IPS-20b (cell line): ENCODE measurements at regions not wholly inside any gene's neighbourhood (a gene's known extent, or its start where the extent isn't known, plus 50 kb on each side); places are given as distances from the start of the nearest gene placed in this dataset.
"Not testable (repeated sequence)": the region's sequence is repeated elsewhere in the genome, so short reads cannot be mapped to it uniquely, and the experiment has no call there.

Experiments used
- H3K27ac ChIP-seq: one replicate; pipeline ENCODE4 v1.5.1; 2013; ENCODE audit warnings: low read length
- H3K27me3 ChIP-seq: 2 replicates; pipeline ENCODE4 v1.6.1; 2013; ENCODE audit warnings: mild to moderate bottlenecking, low read length, inconsistent platforms; ENCODE audit not compliant: insufficient read depth
- H3K36me3 ChIP-seq: 2 replicates; pipeline ENCODE4 v1.6.1; 2013; ENCODE audit warnings: low read depth, mild to moderate bottlenecking, inconsistent platforms, low read length, moderate library complexity; ENCODE audit not compliant: insufficient read depth
- H3K4me1 ChIP-seq: 2 replicates; pipeline ENCODE4 v1.6.1; 2013; ENCODE audit warnings: mild to moderate bottlenecking, control low read depth, inconsistent platforms, low read length, moderate library complexity; ENCODE audit not compliant: insufficient read depth
- H3K4me3 ChIP-seq: 2 replicates; pipeline ENCODE4 v1.5.1; 2013; ENCODE audit warnings: mild to moderate bottlenecking, low read length, inconsistent platforms
- H3K9ac ChIP-seq: 2 replicates; pipeline ENCODE4 v1.6.1; 2013; ENCODE audit warnings: low read depth, mild to moderate bottlenecking, inconsistent platforms, low read length, moderate library complexity
- H3K9me3 ChIP-seq: 2 replicates; pipeline ENCODE4 v1.6.1; 2013; ENCODE audit warnings: mild to moderate bottlenecking, low read depth, low read length, inconsistent platforms; ENCODE audit not compliant: insufficient read depth

DNA sequence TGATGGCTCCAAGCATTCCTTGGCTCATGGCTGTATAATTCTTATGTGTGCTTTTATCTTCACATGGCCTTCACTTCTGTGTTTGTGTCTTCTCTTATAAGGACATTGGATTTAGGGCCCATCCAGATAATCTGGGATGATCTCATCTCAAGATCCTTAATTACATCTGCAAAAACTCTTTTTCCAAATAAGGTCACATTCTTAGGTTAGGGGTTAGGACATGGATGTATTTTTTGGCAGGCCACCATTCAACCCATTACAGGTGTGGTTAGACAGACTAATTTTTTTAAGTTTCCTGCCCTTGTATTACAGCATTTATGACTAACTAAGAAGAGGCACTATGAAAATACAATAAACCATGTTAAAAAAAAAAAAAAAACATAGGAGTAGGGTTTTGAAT lies 254.0 kb downstream of the TPBG start:
- Histone ChIP-seq H3K4me1 (no peaks in the 10 kb centered on the region), H3K4me3 (no peak overlapping the region), H3K9ac (no peak overlapping the region), H3K36me3 (no peaks in the 10 kb centered on the region), H3K27ac (no peak overlapping the region), H3K9me3 (no peaks in the 10 kb centered on the region), H3K27me3 (no peaks in the 10 kb centered on the region)

DNA sequence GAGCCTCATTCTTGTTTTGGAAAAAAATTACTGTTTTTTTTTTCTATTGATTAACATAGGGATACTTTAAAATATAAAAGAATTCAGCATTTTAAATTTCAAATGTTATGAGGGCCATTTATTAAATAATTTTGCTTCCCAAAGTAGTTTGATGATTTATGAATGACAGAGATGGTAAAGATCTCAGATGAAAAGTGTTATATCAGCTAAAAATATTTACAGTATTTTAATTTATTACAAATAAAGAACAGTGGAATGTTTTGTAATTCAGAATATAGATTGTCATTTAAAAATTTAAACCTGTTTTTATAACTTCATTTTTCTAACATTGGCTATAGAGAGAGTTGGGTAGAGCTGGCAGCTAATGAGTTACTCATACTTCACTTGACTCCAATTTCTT lies 256.0 kb downstream of the TPBG start:
- H3K27ac ChIP-seq: no peak overlapping the region
- H3K4me3 ChIP-seq: no peak overlapping the region
- no peaks in the 10 kb centered on the region for H3K4me1 ChIP-seq
- H3K9me3 ChIP-seq: no peaks in the 10 kb centered on the region
- H3K27me3 ChIP-seq: no peaks in the 10 kb centered on the region
- no peaks in the 10 kb centered on the region for H3K36me3 ChIP-seq
- H3K9ac ChIP-seq: no peak overlapping the region

DNA sequence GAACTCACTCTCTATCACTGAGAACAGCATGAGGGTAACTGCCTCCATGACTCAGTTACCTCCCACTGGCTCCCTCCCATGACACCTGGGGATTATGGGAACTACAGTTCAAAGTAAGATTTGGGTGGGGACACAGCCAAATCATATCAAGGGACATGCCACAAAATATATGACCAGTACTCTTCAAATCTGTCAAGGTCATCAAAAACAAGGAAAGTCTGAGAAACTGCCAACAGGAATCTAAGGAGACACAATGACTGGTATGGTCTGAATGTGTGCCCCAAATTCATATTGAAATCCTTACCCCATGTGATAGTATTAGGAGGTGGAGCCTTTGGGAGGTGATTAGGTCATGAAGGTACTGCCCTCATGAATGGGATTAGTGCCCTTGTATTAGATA lies 258.8 kb downstream of the TPBG start:
- Histone ChIP-seq H3K9ac (no peak overlapping the region), H3K4me1 (no peaks in the 10 kb centered on the region), H3K9me3 (no peaks in the 10 kb centered on the region), H3K4me3 (no peak overlapping the region), H3K27ac (no peak overlapping the region), H3K36me3 (no peaks in the 10 kb centered on the region), H3K27me3 (no peaks in the 10 kb centered on the region)

DNA sequence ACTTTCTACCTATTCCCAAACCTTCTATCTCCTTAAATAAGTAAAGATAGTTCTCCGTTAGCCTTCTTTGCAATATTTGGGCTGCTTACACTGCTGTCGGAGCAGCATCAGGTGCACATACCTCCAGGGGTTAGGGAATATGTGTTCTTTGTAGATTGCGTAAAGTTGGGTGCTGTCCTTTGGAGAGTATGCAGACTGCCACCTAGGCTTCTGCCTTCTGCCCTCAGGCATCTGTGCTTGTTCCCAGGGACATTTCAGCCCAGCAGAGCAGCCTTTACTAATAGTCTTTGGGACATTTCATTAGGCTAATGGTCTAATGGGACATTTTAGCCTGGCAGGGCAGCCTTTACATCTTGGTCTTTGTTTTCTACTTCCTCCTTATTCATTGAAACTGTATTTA lies 260.6 kb downstream of the TPBG start:
- no peaks in the 10 kb centered on the region for H3K36me3 ChIP-seq
- H3K9ac ChIP-seq: no peak overlapping the region
- H3K27ac ChIP-seq: no peak overlapping the region

DNA sequence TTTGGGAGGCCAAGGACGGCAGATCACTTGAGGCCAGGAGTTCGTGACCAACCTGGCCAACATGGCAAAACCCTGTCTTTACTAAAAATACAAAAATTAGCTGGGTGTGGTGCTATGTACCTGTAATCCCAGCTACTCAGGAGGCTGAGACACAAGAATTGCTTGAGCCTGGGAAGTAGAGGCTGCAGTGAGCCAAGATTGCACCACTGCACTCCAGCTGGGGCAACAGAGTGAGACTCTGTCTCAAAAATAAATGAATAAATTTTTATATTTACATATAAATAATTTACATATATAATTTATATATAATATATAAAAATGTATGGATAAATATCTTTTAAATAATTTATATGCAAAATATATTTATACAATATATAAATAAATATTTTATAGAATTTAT lies 263.3 kb downstream of the TPBG start:
- not testable (repeated sequence) for H3K9me3 ChIP-seq, H3K36me3 ChIP-seq, H3K27me3 ChIP-seq, H3K4me3 ChIP-seq, H3K9ac ChIP-seq, H3K27ac ChIP-seq, H3K4me1 ChIP-seq

More for the DNA sequence above, 260.6 kb downstream of the TPBG start:
- no peaks in the 10 kb centered on the region for H3K27me3 ChIP-seq
- no peaks in the 10 kb centered on the region for H3K4me1 ChIP-seq
- H3K9me3 ChIP-seq: no peaks in the 10 kb centered on the region
- H3K4me3 ChIP-seq: no peak overlapping the region

DNA sequence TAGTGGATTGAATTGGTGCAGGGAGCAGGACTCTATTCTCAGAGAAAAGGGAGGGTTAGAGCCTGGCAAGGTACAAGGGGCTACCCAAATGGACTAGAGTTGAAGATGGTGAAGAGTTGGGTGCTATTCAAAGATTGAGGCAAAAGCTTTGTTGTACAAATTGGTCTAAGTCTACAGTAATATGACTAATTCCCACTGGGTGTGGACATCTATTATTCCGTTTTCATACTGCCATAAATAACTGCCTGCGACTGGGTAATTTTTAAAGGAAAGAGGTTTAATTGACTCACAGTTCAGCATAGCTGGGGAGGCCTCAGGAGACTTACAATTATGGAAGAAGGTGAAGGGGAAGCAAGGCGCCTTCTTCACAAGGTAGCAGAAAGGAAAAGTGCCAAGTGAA lies 266.3 kb downstream of the TPBG start:
- no peak overlapping the region for H3K4me3 ChIP-seq

DNA sequence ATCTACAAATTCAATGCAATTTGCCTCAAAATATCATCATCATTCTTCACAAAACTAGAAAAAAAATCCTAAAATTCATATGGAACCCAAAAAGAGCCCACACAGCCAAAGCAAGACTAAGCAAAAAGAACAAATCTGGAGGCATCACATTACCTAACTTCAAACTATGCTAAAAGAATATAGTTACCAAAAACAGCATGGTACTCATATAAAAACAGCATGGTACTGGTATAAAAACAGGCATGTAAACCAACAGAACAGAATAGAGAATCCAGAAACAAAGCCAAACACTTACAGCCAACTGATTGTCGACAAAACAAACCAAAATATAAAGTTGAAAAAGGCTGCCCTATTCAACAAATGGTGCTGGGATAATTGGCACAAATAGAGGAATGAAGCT lies 278.1 kb downstream of the TPBG start:
- H3K9ac ChIP-seq: no peak overlapping the region
- H3K27ac ChIP-seq: no peak overlapping the region
- H3K36me3 ChIP-seq: no peaks in the 10 kb centered on the region
- no peaks in the 10 kb centered on the region for H3K4me1 ChIP-seq
- H3K4me3 ChIP-seq: no peak overlapping the region
- peaks cover 5% of the 10 kb centered on the region; the same call in 1 of the 2 replicates for H3K9me3 ChIP-seq
- no peaks in the 10 kb centered on the region for H3K27me3 ChIP-seq

More for the DNA sequence above, 266.3 kb downstream of the TPBG start:
- no peak overlapping the region for H3K27ac ChIP-seq
- no peaks in the 10 kb centered on the region for H3K36me3 ChIP-seq
- no peaks in the 10 kb centered on the region for H3K4me1 ChIP-seq
- no peaks in the 10 kb centered on the region for H3K9me3 ChIP-seq
- H3K27me3 ChIP-seq: no peaks in the 10 kb centered on the region
- H3K9ac ChIP-seq: no peak overlapping the region

DNA sequence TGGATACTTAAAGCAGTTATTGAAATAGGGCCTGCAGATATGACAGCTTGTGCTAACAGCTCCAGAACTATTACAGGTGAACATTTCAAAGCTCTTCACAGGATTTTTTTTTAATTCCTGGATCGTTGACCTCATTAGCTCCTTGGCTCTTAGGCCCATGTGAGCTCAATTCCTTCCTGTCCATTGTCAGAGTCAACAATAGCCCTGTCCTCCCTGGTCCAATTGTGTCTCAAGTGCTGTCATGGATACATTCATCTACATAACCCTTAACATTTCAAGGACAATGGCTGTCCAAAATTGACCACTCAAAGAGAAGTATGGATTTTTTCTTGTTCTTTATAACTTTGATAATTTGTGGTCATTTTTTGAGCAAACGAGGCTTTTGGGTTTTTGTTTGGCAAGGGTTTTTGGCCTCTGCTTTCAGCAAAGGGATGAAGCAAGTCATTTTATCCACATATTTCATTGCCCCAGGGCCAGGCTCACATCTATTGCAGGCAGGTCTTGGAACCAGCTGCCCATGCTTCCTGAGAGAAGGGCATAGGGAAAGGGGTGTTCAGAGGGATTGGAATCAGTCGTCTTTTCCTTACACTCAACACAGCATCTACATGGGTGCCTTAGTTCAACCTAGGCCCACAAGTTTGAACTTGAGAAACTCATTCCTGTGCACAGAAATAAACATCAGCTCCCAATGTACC lies 282.1 kb downstream of the TPBG start:
- Histone ChIP-seq H3K9me3 (no peaks in the 10 kb centered on the region), H3K27me3 (no peaks in the 10 kb centered on the region), H3K9ac (no peak overlapping the region), H3K4me1 (no peaks in the 10 kb centered on the region), H3K36me3 (no peaks in the 10 kb centered on the region), H3K27ac (no peak overlapping the region), H3K4me3 (no peak overlapping the region)

DNA sequence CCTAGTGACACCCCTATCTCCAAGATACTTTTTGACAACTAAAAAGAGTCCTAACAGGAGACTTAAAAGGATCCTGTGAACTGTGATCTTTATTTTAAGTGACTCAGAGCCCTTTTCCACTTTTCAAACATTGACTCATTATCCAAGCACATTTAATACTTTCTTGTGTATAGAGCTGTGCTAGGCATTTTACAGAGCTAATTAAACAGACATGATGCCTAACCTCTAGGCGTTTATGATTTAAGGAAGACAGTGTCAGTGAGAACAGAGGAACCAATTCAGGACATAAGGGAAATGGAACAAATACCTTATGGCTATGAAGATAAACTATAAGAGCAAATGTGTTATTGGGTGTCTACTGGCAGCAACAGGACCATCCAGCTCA lies 282.6 kb downstream of the TPBG start:
- H3K4me3 ChIP-seq: no peak overlapping the region
- H3K27me3 ChIP-seq: no peaks in the 10 kb centered on the region
- no peaks in the 10 kb centered on the region for H3K9me3 ChIP-seq
- no peaks in the 10 kb centered on the region for H3K4me1 ChIP-seq
- no peak overlapping the region for H3K9ac ChIP-seq
- no peaks in the 10 kb centered on the region for H3K36me3 ChIP-seq
- H3K27ac ChIP-seq: no peak overlapping the region

DNA sequence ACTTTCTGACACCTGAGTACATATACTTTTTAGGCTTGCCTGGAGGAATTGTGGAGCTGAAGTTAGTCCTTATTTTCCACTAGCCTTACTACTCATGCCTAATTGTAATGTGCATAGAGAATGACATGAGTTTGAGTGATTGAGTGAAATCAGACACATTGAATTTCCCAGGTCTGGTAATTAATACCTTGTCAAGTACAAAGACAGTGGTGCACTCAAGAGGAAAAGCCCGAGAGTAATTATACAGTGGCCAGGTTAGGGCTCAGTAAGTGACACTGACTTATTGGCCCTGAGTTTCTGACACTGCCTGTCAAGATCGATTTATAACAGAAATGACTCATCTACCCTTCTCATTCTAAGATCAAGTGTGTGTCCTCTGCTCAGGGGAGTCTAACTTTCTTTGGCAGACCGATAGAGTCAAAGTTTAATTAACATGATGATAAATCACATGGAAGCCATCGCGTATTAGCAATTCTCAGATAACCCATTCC lies 288.3 kb downstream of the TPBG start:
- Histone ChIP-seq H3K27ac (no peak overlapping the region), H3K4me3 (no peak overlapping the region), H3K36me3 (no peaks in the 10 kb centered on the region), H3K27me3 (no peaks in the 10 kb centered on the region), H3K9ac (no peak overlapping the region), H3K9me3 (no peaks in the 10 kb centered on the region), H3K4me1 (no peaks in the 10 kb centered on the region)

DNA sequence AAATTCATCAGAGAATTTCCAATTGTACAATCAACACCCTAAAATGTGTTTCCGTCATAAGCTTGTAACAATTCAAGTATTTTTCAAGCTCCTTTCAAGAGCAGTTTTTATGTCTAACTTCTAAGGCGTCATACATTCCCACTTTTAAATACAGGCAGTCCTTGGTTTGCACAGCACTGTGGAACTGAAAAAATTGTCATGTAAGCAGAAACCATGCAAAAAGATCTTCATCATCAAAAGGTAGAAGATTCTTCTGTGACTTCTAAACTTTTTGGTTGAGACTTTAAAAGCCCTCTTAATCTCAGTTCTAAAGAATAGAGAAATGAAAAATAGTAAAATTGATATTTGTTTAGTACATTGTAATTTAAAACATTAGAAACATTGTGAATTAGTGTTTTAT lies 315.6 kb downstream of the TPBG start:
- peaks cover 18% of the 10 kb centered on the region for H3K9me3 ChIP-seq
- H3K9ac ChIP-seq: no peak overlapping the region
- no peaks in the 10 kb centered on the region for H3K4me1 ChIP-seq
- no peak overlapping the region for H3K4me3 ChIP-seq
- H3K27me3 ChIP-seq: no peaks in the 10 kb centered on the region
- H3K27ac ChIP-seq: no peak overlapping the region
- H3K36me3 ChIP-seq: no peaks in the 10 kb centered on the region

DNA sequence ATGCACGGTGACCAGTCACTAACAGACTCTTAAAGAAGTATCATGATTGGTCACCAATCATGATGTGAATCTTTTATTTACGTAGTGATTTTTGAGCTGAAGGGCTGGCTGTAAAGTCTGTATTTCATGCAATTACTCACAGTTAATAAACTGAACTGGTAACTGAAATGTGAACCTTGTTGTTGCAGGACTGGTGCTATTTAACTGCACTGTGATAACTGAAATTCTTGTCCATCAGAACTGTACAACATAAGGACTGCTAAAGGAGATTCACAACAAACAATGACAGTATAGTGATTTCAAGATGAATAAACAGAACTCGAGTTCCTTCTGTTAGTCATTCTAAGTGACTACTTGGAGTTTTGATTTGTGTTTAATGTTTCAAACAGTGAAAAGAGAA lies 316.6 kb downstream of the TPBG start:
- Histone ChIP-seq H3K9me3 (peaks cover 18% of the 10 kb centered on the region), H3K27ac (no peak overlapping the region), H3K4me3 (no peak overlapping the region), H3K27me3 (no peaks in the 10 kb centered on the region), H3K4me1 (no peaks in the 10 kb centered on the region), H3K36me3 (no peaks in the 10 kb centered on the region), H3K9ac (no peak overlapping the region)
